HG03103 (cell line): ENCODE measurements at regions not wholly inside any gene's neighbourhood (a gene's known extent, or its start where the extent isn't known, plus 50 kb on each side); places are given as distances from the start of the nearest gene placed in this dataset.

Experiments
- ATAC-seq: cut with Tn5 transposase; IDR thresholded peaks from one replicate; pipeline ENCODE4 v1.9.1; 2021; ENCODE audit warnings: low read depth; ENCODE audit not compliant: unreplicated experiment

GRCh38 chr13:82661126-82661525, 1221.1 kb downstream of the SLITRK1 start:
- no peak for ATAC-seq

GRCh38 chr13:82658811-82659210, 1223.5 kb downstream of the SLITRK1 start:
- ATAC-seq: no peak

- no peak for ATAC-seq
These were observed 1224.8 kb downstream of the SLITRK1 start for GRCh38 chr13:82657471-82657870.

- no peak for ATAC-seq
These were observed 1227.1 kb downstream of the SLITRK1 start for GRCh38 chr13:82654861-82655855.

- no peak for ATAC-seq
These were observed 1228.1 kb downstream of the SLITRK1 start for GRCh38 chr13:82654143-82654542.

- no peak for ATAC-seq
These were observed 1234.7 kb downstream of the SLITRK1 start for GRCh38 chr13:82647540-82647939.

- no peak for ATAC-seq
These were observed 1246.2 kb downstream of the SLITRK1 start for GRCh38 chr13:82636119-82636518.

- no peak for ATAC-seq
These were observed 1247.3 kb downstream of the SLITRK1 start for GRCh38 chr13:82634946-82635345.

- ATAC-seq: no peak
These were observed 1255.1 kb downstream of the SLITRK1 start for GRCh38 chr13:82627183-82627582.

GRCh38 chr13:82625717-82626116, 1256.6 kb downstream of the SLITRK1 start:
- no peak for ATAC-seq

GRCh38 chr13:82615043-82615442, 1267.2 kb downstream of the SLITRK1 start:
- no peak for ATAC-seq

GRCh38 chr13:82614086-82614485, 1268.2 kb downstream of the SLITRK1 start:
- no peak for ATAC-seq

- no peak for ATAC-seq
These were observed 1276.3 kb downstream of the SLITRK1 start for GRCh38 chr13:82606008-82606407.

GRCh38 chr13:82597747-82598146, 1284.5 kb downstream of the SLITRK1 start:
- ATAC-seq: no peak

GRCh38 chr13:82593239-82593638, 1289.0 kb downstream of the SLITRK1 start:
- ATAC-seq: no peak

- no peak for ATAC-seq
These were observed 1310.6 kb downstream of the SLITRK1 start for GRCh38 chr13:82571653-82572052.

- no peak for ATAC-seq
These were observed 1312.7 kb downstream of the SLITRK1 start for GRCh38 chr13:82569581-82569980.

GRCh38 chr13:82566864-82567263, 1315.4 kb downstream of the SLITRK1 start:
- ATAC-seq: no peak

- ATAC-seq: no peak
These were observed 1317.1 kb downstream of the SLITRK1 start for GRCh38 chr13:82565201-82565600.

- no peak for ATAC-seq
These were observed 1321.4 kb downstream of the SLITRK1 start for GRCh38 chr13:82560889-82561288.

- ATAC-seq: no peak
These were observed 1359.4 kb downstream of the SLITRK1 start for GRCh38 chr13:82522872-82523271.

GRCh38 chr13:82506805-82507414, 1375.4 kb downstream of the SLITRK1 start:
- ATAC-seq: no peak
